Ascending aorta (tissue), 2 donors: ENCODE measurements at regions not wholly inside any gene's neighbourhood (a gene's known extent, or its start where the extent isn't known, plus 50 kb on each side); places are given as distances from the start of the nearest gene placed in this dataset.

Source experiments
- DNase-seq, 2 donors: peaks; one replicate each; pipeline ENCODE4 v3.0.0-alpha.2; 2019; ENCODE audit warnings: low spot score in 2 of 2
- H3K27ac ChIP-seq, 2 donors: fragments of 200-600 bp; sonication (generic); one replicate each; pipeline ENCODE4 v1.5.1; 2016 to 2017; ENCODE audit warnings: mild to moderate bottlenecking in 1 of 2
- H3K27me3 ChIP-seq: fragments of 200-600 bp; sonication (generic); one replicate; pipeline ENCODE4 v1.5.1; 2017
- H3K36me3 ChIP-seq, 2 donors: fragments of 200-600 bp; sonication (generic); one replicate each; pipeline ENCODE4 v1.5.1; 2016
- H3K4me1 ChIP-seq, 2 donors: fragments of 200-600 bp; sonication (generic); one replicate each; pipeline ENCODE4 v1.5.1; 2016 to 2017; ENCODE audit warnings: mild to moderate bottlenecking in 1 of 2
- H3K4me3 ChIP-seq, 2 donors: fragments of 200-600 bp; sonication (generic); one replicate each; pipeline ENCODE4 v1.5.1; 2016 to 2017; ENCODE audit warnings: mild to moderate bottlenecking in 1 of 2
- H3K9me3 ChIP-seq, 2 donors: fragments of 200-600 bp; sonication (generic); one replicate each; pipeline ENCODE4 v1.5.1; 2016
- intact Hi-C: fragments of 100-400 bp; cut with DNase I; formaldehyde crosslinking; loops from one replicate; pipeline ENCODE4 v1.15.1; 2023
- TF ChIP-seq, protein P1 (sequence below), 3 experiments: fragments of 200-600 bp in 2 of 3; fragments of 450-650 bp in 1 of 3; sonication (generic) in 2 of 3; IDR thresholded peaks; one replicate each; pipeline ENCODE4 v1.5.1; 2016 to 2019; ENCODE audit warnings: antibody characterized with exemption in 3 of 3, mild to moderate bottlenecking in 1 of 3, moderate library complexity in 1 of 3

DNA sequence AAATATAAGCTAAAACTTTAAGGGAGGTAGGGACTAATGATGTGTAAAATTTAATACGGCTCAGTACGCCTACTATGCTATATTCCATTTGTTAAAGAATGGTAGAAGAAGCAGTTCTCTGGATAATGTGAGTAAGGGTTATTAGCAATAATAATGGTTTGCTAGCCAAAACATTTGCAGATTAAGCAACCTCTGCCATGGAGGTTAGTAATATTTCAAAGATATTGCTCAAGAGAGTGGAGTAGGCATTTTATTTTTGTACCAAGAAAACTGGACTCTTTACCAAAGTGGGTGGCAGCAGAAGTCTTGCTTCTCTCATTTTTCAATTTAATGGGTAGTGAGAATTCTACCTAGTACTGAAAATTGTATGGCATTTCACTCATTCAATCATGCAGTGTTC is 158.9 kb upstream of the TMEM106B start:
- peaks cover 0 to 9% of the 10 kb centered on the region in 2 donors for H3K9me3 ChIP-seq
- no peak overlapping the region for H3K4me3 ChIP-seq
- H3K27me3 ChIP-seq: no peaks in the 10 kb centered on the region
- TF ChIP-seq, protein P1, sequence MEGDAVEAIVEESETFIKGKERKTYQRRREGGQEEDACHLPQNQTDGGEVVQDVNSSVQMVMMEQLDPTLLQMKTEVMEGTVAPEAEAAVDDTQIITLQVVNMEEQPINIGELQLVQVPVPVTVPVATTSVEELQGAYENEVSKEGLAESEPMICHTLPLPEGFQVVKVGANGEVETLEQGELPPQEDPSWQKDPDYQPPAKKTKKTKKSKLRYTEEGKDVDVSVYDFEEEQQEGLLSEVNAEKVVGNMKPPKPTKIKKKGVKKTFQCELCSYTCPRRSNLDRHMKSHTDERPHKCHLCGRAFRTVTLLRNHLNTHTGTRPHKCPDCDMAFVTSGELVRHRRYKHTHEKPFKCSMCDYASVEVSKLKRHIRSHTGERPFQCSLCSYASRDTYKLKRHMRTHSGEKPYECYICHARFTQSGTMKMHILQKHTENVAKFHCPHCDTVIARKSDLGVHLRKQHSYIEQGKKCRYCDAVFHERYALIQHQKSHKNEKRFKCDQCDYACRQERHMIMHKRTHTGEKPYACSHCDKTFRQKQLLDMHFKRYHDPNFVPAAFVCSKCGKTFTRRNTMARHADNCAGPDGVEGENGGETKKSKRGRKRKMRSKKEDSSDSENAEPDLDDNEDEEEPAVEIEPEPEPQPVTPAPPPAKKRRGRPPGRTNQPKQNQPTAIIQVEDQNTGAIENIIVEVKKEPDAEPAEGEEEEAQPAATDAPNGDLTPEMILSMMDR (IDR thresholded peaks at IDR 0.05): no peak
- no peak overlapping the region for H3K27ac ChIP-seq
- intact Hi-C loops: no loop called here
- no peaks in the 10 kb centered on the region for H3K36me3 ChIP-seq
- H3K4me1 ChIP-seq: no peaks in the 10 kb centered on the region
- DNase-seq: no peak

DNA sequence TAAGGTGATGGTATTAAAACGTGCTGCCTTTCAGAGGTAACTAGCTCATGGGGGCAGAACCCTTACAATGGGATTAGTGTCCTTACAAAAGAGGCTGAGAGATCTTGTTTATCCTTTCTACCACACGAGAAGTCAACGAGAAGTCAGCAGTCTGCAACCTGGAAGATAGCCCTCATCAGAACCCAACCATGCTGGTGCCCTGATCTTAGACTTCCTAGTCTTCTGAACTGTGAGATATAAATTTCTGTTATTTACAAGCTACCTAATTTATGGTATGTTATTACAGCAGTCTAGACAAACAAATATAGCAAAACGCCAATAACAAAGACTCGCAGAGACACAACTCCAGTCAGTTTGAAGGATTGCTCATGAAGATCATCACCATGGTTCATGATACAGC is 157.5 kb upstream of the TMEM106B start:
- intact Hi-C loops: no loop called here
- Histone ChIP-seq H3K4me3 (no peak overlapping the region), H3K27ac (no peak overlapping the region)

DNA sequence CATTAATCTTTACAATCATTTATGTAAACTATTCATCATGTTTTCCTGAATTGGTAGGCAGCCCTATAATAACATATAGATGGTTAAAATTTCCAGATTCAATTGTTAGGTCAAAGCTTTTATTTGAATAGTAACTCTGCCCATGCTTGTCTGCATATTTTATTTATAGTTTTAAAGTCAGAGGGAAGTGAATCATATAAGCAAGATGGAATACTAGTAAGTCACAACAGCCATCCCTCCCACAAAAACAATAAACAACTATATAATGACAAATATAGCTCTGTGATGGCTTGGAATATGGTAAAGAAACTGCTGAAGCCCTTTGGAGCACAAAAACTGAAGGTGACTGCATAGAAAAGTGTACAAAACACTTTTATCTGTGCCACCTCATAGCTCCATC is 156.3 kb upstream of the TMEM106B start:
- H3K36me3 ChIP-seq: no peaks in the 10 kb centered on the region
- TF ChIP-seq, protein P1 (IDR thresholded peaks at IDR 0.05): no peak
- H3K4me3 ChIP-seq: no peak overlapping the region
- no peak overlapping the region for H3K27ac ChIP-seq
- H3K4me1 ChIP-seq: no peaks in the 10 kb centered on the region
- H3K27me3 ChIP-seq: no peaks in the 10 kb centered on the region
- intact Hi-C loops: no loop called here
- no peak for DNase-seq
- peaks cover 0 to 14% of the 10 kb centered on the region in 2 donors for H3K9me3 ChIP-seq

More for the DNA sequence above, 157.5 kb upstream of the TMEM106B start:
- no peaks in the 10 kb centered on the region for H3K36me3 ChIP-seq
- DNase-seq: no peak
- H3K4me1 ChIP-seq: no peaks in the 10 kb centered on the region
- no peaks in the 10 kb centered on the region for H3K27me3 ChIP-seq
- TF ChIP-seq, protein P1 (IDR thresholded peaks at IDR 0.05): no peak
- H3K9me3 ChIP-seq: peaks cover 0 to 14% of the 10 kb centered on the region in 2 donors

DNA sequence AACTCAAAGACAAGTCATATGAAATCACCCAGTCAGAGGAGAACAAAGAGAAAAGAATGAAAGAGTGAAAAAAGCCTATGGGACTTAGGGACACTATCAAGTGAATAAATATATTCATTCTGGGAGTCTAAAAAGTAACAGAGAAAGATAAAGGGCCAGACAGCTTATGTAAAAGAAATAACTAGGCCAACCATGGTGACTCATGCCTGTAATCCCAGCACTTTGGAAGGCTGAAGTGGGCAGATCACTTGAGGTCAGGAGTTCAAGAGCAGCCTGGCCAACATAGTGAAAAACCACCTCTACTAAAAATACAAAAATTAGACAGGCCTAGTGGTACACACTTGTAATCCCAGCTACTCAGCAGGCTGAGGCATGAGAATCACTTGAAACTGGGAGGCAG is 154.7 kb upstream of the TMEM106B start:
- TF ChIP-seq, protein P1 (IDR thresholded peaks at IDR 0.05): no peak
- Histone ChIP-seq H3K4me1 (no peaks in the 10 kb centered on the region), H3K9me3 (peaks cover 0 to 14% of the 10 kb centered on the region in 2 donors), H3K27ac (no peak overlapping the region), H3K27me3 (no peaks in the 10 kb centered on the region), H3K36me3 (no peaks in the 10 kb centered on the region), H3K4me3 (no peak overlapping the region)
- intact Hi-C loops: no loop called here
- DNase-seq: no peak

DNA sequence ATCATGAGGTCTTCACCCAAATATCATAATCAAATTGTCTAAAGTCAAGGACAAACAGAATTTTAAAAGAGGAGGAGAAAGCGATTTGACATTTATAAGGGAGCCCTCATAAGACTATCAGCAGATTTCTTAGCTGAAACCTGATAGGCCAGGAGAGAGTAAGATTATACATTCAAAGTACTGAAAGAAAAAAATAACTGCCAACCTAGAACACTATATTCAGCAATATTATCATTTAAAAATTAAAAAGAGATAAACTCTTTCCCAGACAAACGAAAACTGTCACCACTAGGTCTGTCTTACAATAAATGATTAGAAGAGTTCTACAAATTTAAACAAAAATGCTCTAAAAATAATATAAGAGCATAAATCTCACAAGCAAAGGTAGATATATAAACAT is 154.1 kb upstream of the TMEM106B start:
- TF ChIP-seq, protein P1 (IDR thresholded peaks at IDR 0.05): no peak

DNA sequence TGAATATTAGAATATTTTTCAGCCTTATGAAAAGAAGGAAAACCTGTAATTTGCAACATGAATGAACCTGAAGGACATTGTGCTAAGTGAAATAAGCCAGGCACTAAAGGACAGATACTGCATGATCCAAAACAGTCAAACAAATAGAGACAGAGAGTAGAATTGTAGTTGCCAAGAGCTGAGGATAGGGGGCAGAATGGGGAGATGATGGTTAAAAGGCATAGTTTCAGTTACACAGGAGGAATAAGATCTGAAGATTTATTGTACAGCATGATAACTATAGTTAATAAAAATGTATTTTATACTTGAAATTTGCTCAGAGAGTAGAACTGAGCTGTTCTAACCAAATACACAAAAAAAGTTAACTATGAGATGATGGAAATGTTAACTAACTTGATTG is 149.0 kb upstream of the TMEM106B start:
- intact Hi-C loops: no loop called here
- H3K4me1 ChIP-seq: no peaks in the 10 kb centered on the region
- no peaks in the 10 kb centered on the region for H3K27me3 ChIP-seq
- H3K4me3 ChIP-seq: no peak overlapping the region
- H3K9me3 ChIP-seq: peaks cover 0 to 7% of the 10 kb centered on the region in 2 donors
- H3K27ac ChIP-seq: no peak overlapping the region
- no peaks in the 10 kb centered on the region for H3K36me3 ChIP-seq
- TF ChIP-seq, protein P1 (IDR thresholded peaks at IDR 0.05): no peak
- no peak for DNase-seq

More for the DNA sequence above, 154.1 kb upstream of the TMEM106B start:
- peaks cover 0 to 14% of the 10 kb centered on the region in 2 donors for H3K9me3 ChIP-seq
- H3K4me3 ChIP-seq: no peak overlapping the region
- no peak for DNase-seq
- no peaks in the 10 kb centered on the region for H3K4me1 ChIP-seq
- no peaks in the 10 kb centered on the region for H3K36me3 ChIP-seq
- H3K27me3 ChIP-seq: no peaks in the 10 kb centered on the region
- intact Hi-C loops: no loop called here
- no peak overlapping the region for H3K27ac ChIP-seq
